Left kidney (tissue), 1 donor: ENCODE measurements at regions not wholly inside any gene's neighbourhood (a gene's known extent, or its start where the extent isn't known, plus 50 kb on each side); places are given as distances from the start of the nearest gene placed in this dataset.
"Not testable (repeated sequence)": the region's sequence is repeated elsewhere in the genome, so short reads cannot be mapped to it uniquely, and the experiment has no call there.

Experiments
- DNase-seq: peaks from one replicate; pipeline ENCODE4 v3.0.0-alpha.2; 2013

GRCh38 chr2:877747-878146, 72.9 kb upstream of the SNTG2 start:
- DNase-seq = no peak

- no peak for DNase-seq
Measured at GRCh38 chr2:875687-876615, 74.7 kb upstream of the SNTG2 start.

- no peak for DNase-seq
Measured at GRCh38 chr2:873651-874580, 76.7 kb upstream of the SNTG2 start.

GRCh38 chr2:873027-873426, 77.6 kb upstream of the SNTG2 start:
- DNase-seq = no peak

GRCh38 chr2:871926-872680, 78.5 kb upstream of the SNTG2 start:
- no peak for DNase-seq

GRCh38 chr2:871175-871727, 79.4 kb upstream of the SNTG2 start:
- DNase-seq = no peak

- no peak for DNase-seq
Measured at GRCh38 chr2:870426-870825, 80.2 kb upstream of the SNTG2 start.

GRCh38 chr2:869894-870293, 80.8 kb upstream of the SNTG2 start:
- no peak for DNase-seq

- no peak for DNase-seq
Measured at GRCh38 chr2:869357-869871, 81.2 kb upstream of the SNTG2 start.

- DNase-seq = not testable (repeated sequence)
Measured at GRCh38 chr2:868857-869256, 81.8 kb upstream of the SNTG2 start.

GRCh38 chr2:867296-867695, 83.4 kb upstream of the SNTG2 start:
- no peak for DNase-seq

- DNase-seq = no peak
Measured at GRCh38 chr2:866887-867286, 83.8 kb upstream of the SNTG2 start.

GRCh38 chr2:866009-866680, 84.5 kb upstream of the SNTG2 start:
- no peak for DNase-seq

GRCh38 chr2:864501-865106, 86.0 kb upstream of the SNTG2 start:
- DNase-seq = no peak

- no peak for DNase-seq
Measured at GRCh38 chr2:863732-864450, 86.8 kb upstream of the SNTG2 start.

GRCh38 chr2:862731-863466, 87.8 kb upstream of the SNTG2 start:
- DNase-seq = no peak

GRCh38 chr2:862355-862687, 88.3 kb upstream of the SNTG2 start:
- DNase-seq = no peak

- no peak for DNase-seq
Measured at GRCh38 chr2:861655-862354, 88.8 kb upstream of the SNTG2 start.
